BJ (cell line): ENCODE measurements at regions not wholly inside any gene's neighbourhood (a gene's known extent, or its start where the extent isn't known, plus 50 kb on each side); places are given as distances from the start of the nearest gene placed in this dataset.

Experiments used
- CTCF ChIA-PET: fragments of 350-600 bp; formaldehyde crosslinking; extraction: SDS; loops from one replicate; lab custom pipeline; 2021; ENCODE audit warnings: antibody characterized with exemption, inconsistent platforms; lab: Yijun Ruan, JAX
- POLR2A ChIA-PET: fragments of 300-600 bp; sonication (Branson Sonifier 250); formaldehyde crosslinking; extraction: SDS; loops from one replicate; lab custom pipeline; 2021; ENCODE audit warnings: antibody characterized with exemption; lab: Charles Lee
- DNase-seq: peaks from one replicate; pipeline ENCODE4 v3.0.0-alpha.2; 2011; ENCODE audit warnings: low read depth
- H3K27me3 ChIP-seq: 2 replicates; pipeline ENCODE4 v1.6.0; 2011; ENCODE audit warnings: low read length; ENCODE audit not compliant: control insufficient read depth, insufficient read depth
- H3K36me3 ChIP-seq: 2 replicates; pipeline ENCODE4 v1.5.1; 2011; ENCODE audit warnings: low read length; ENCODE audit not compliant: control insufficient read depth, insufficient read depth
- H3K4me3 ChIP-seq: 2 replicates; pipeline ENCODE4 v1.5.1; 2011; ENCODE audit warnings: low read depth, mild to moderate bottlenecking, control low read depth, low read length
- TF ChIP-seq, protein P1 (sequence below): IDR thresholded peaks from 2 replicates; pipeline ENCODE4 v1.5.1; 2011; ENCODE audit warnings: low read depth, mild to moderate bottlenecking, control low read depth, inconsistent platforms, low read length, moderate library complexity; ENCODE audit not compliant: insufficient read depth

DNA sequence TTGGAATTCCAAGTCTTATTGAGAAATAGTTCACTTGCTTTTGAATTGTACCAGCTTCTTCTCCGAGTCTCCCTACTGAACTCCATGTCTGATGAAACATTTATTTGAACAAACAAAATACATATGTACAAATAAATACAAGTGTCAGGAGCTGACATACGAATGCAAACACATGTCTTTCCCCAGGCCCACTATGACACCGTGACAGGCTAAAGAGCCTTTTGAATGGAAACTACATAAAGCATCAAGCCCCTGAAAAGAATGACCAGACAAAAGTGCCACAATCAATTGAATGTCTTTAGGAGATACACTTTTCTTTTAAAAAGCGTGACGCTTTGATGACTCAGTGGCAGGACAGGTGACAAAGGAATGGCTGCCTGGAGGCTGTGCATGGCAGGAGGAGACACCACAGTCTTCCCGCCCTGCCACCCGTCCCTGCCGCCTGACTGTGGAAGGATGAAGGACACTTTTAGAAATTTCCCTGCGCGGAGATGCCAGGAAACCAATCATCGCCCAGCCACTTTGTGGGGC, 112.4 kb upstream of the BNC2 start:
- CTCF ChIA-PET: no interaction called here
- Histone ChIP-seq H3K27me3 (no peaks in the 10 kb centered on the region), H3K36me3 (no peaks in the 10 kb centered on the region), H3K4me3 (no peak overlapping the region)
- POLR2A ChIA-PET: no interaction called here
- TF ChIP-seq, protein P1, sequence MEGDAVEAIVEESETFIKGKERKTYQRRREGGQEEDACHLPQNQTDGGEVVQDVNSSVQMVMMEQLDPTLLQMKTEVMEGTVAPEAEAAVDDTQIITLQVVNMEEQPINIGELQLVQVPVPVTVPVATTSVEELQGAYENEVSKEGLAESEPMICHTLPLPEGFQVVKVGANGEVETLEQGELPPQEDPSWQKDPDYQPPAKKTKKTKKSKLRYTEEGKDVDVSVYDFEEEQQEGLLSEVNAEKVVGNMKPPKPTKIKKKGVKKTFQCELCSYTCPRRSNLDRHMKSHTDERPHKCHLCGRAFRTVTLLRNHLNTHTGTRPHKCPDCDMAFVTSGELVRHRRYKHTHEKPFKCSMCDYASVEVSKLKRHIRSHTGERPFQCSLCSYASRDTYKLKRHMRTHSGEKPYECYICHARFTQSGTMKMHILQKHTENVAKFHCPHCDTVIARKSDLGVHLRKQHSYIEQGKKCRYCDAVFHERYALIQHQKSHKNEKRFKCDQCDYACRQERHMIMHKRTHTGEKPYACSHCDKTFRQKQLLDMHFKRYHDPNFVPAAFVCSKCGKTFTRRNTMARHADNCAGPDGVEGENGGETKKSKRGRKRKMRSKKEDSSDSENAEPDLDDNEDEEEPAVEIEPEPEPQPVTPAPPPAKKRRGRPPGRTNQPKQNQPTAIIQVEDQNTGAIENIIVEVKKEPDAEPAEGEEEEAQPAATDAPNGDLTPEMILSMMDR: no peak
- DNase-seq: no peak

DNA sequence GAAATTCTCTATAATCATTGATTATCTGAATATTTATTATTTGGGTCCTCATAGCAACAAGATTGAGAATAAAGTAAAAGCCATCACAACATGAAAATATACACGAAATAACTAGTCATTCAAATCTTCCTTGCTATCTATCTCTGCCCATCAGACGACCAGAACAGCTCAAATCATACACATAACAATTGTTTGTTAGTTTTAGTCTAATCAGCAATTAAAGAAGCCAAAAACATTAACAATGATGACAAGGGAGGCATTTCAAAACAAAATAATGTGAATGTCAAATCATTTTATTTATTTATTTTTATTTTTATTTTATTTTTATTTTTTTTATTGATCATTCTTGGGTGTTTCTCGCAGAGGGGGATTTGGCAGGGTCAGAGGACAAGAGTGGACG, 106.0 kb upstream of the BNC2 start:
- ChIA-PET POLR2A (no interaction called here), CTCF (no interaction called here)
- Histone ChIP-seq H3K27me3 (no peaks in the 10 kb centered on the region), H3K36me3 (no peaks in the 10 kb centered on the region), H3K4me3 (no peak overlapping the region)
- TF ChIP-seq, protein P1: no peak
- no peak for DNase-seq

DNA sequence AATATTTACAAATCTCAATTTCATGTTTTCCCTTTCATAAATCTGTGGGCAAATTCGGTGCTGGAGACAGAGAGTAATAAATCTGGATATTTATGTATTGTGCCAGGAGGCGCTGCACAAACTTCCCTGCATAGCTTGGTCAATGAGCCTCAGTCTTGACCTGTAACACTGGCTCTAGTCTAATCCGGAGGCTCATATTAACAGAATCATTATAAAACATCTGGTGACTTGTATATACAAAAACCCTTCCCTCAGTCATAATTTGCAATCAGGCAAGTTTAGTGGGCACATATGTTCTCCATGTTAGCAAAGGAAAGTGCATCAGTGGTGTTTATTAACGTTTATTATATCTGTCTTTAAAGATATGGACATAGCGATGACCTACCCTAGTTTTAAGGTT, 104.0 kb upstream of the BNC2 start:
- H3K27me3 ChIP-seq: no peaks in the 10 kb centered on the region
- ChIA-PET CTCF (no interaction called here), POLR2A (no interaction called here)
- no peak overlapping the region for H3K4me3 ChIP-seq
- TF ChIP-seq, protein P1: no peak
- H3K36me3 ChIP-seq: no peaks in the 10 kb centered on the region
- no peak for DNase-seq

DNA sequence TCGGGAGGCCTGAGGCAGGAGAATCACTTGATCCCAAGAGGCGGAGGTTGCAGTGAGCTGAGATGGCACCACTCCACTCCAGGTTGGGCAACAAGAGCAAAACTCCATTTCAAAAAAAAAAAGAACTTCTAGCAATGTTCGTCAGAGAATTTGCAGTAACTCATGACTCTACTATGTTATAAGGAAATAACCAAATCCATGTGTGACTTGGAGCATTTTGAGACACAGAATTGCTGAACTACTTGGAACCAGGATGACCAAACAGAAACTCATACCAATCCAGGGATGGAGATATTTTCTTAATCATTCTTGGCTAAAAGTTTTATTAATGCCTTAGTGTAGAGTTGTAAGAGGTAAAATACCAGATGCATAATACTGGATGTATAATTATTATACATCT, 99.9 kb upstream of the BNC2 start:
- TF ChIP-seq, protein P1: no peak
- H3K4me3 ChIP-seq: no peak overlapping the region
- DNase-seq: peak; percentile 51
- ChIA-PET POLR2A (no interaction called here), CTCF (no interaction called here)
- no peaks in the 10 kb centered on the region for H3K36me3 ChIP-seq
- H3K27me3 ChIP-seq: no peaks in the 10 kb centered on the region

DNA sequence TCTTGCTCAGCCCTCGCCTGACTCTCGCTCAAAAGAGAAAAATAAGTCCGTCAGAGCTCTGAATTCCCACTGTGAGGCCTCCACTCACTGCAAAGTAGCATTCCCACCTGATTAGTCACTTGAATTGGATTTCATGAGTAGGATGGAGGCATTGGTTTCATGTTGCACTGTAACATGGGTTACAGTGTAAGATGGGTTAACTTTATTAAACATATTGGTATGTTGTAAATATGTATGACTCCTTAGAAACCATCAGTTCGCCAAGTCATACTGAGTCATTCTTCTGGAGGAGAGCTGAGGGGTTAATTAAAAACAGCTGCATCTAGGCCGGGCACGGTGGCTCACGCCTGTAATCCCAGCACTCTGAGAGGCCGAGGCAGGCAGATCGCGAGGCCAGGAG, 93.8 kb upstream of the BNC2 start:
- no peaks in the 10 kb centered on the region for H3K36me3 ChIP-seq
- ChIA-PET CTCF (interaction anchor here (1.4 kb wide), 1 partner anchor 11 kb away, joined by 3 read pairs; no protein-coding TSS in a partner anchor), POLR2A (no interaction called here)
- H3K4me3 ChIP-seq: no peak overlapping the region
- no peaks in the 10 kb centered on the region for H3K27me3 ChIP-seq
- TF ChIP-seq, protein P1: no peak
- DNase-seq: peak; percentile 98
